Kidney (tissue), 13 donors: ENCODE measurements at regions not wholly inside any gene's neighbourhood (a gene's known extent, or its start where the extent isn't known, plus 50 kb on each side); places are given as distances from the start of the nearest gene placed in this dataset.

Experiments used
- DNase-seq, 5 donors: peaks; one replicate each; pipeline ENCODE4 v3.0.0-alpha.2; 2013 to 2020
- FAIRE-seq: peaks from 2 replicates; lab custom pipeline; 2012; peaks lifted over from hg19 to GRCh38; lab: Jason Lieb, UNC
- H3K27ac ChIP-seq, 2 donors: one replicate each; pipeline ENCODE4 v1.7.0; 2013; ENCODE audit warnings: low read depth in 2 of 2, low read length in 2 of 2, inconsistent platforms in 1 of 2
- H3K27me3 ChIP-seq: one replicate; pipeline ENCODE4 v1.7.1; 2013; ENCODE audit warnings: low read length, inconsistent platforms; ENCODE audit not compliant: control insufficient read depth, insufficient read depth
- H3K36me3 ChIP-seq, 3 donors: one replicate each; pipeline versions ENCODE4 v1.7.0 to v1.7.1; 2013; ENCODE audit warnings: low read length in 3 of 3, control low read depth in 1 of 3, inconsistent platforms in 1 of 3; ENCODE audit not compliant: insufficient read depth in 3 of 3, control insufficient read depth in 2 of 3
- H3K4me1 ChIP-seq, 3 donors: one replicate each; pipeline versions ENCODE4 v1.7.0 to v1.7.1; 2013; ENCODE audit warnings: low read length in 3 of 3, inconsistent platforms in 1 of 3, low read depth in 1 of 3; ENCODE audit not compliant: control insufficient read depth in 2 of 3, insufficient read depth in 2 of 3
- H3K4me3 ChIP-seq, 3 donors: one replicate each; pipeline versions ENCODE4 v1.7.0 to v1.8.1; 2013; ENCODE audit warnings: low read length in 3 of 3, control low read depth in 1 of 3, inconsistent platforms in 1 of 3
- H3K9ac ChIP-seq, 3 donors: one replicate each; pipeline versions ENCODE4 v1.7.0 to v1.7.1; 2013; ENCODE audit warnings: low read length in 3 of 3, control low read depth in 1 of 3, inconsistent platforms in 1 of 3
- H3K9me3 ChIP-seq, 3 donors: one replicate each; pipeline versions ENCODE4 v1.7.0 to v1.7.1; 2013; ENCODE audit warnings: low read length in 3 of 3, control low read depth in 1 of 3, inconsistent platforms in 1 of 3; ENCODE audit not compliant: control insufficient read depth in 2 of 3, insufficient read depth in 1 of 3
- CTCF ChIP-seq: IDR thresholded peaks from 3 replicates; pipeline ENCODE4 v1.5.1; 2012; ENCODE audit warnings: mild to moderate bottlenecking, moderate library complexity, borderline replicate concordance; ENCODE audit not compliant: insufficient read depth; ENCODE audit errors: extremely low read depth
- intact Hi-C: fragments of 100-400 bp; cut with DNase I; formaldehyde crosslinking; loops from one replicate; pipeline ENCODE4 v1.11.1; 2022
- donor health status: control.
- donor health status: control.
- donor health status: control.
- donor health status: control.
- donor health status: control.
- donor health status: DM: yes; HTN: yes; CAD: no.
- donor health status: Normal renal cell carcinoma (clear cell type).

- H3K4me3 ChIP-seq: no peak overlapping the region
- DNase-seq (peak in 1 of 5 donors; percentile 16), FAIRE-seq (no peak)
- H3K27me3 ChIP-seq: no peaks in the 10 kb centered on the region
- H3K27ac ChIP-seq: no peak overlapping the region
- TF ChIP-seq CTCF: no peak
- no peak overlapping the region for H3K9ac ChIP-seq
- H3K4me1 ChIP-seq: no peaks in the 10 kb centered on the region
- no peaks in the 10 kb centered on the region for H3K9me3 ChIP-seq
- intact Hi-C loops: no loop called here
- H3K36me3 ChIP-seq: no peaks in the 10 kb centered on the region
These were observed 455.0 kb upstream of the KLHL29 start for GRCh38 chr2:22929998-22930397.

GRCh38 chr2:22930781-22931180, 454.2 kb upstream of the KLHL29 start:
- H3K36me3 ChIP-seq: no peaks in the 10 kb centered on the region
- intact Hi-C loops: no loop called here
- TF ChIP-seq CTCF: no peak
- no peaks in the 10 kb centered on the region for H3K9me3 ChIP-seq
- no peaks in the 10 kb centered on the region for H3K4me1 ChIP-seq
- no peak overlapping the region for H3K27ac ChIP-seq
- H3K9ac ChIP-seq: no peak overlapping the region
- FAIRE-seq (no peak), DNase-seq (peak in 3 of 5 donors; percentile 21 to 56 (median 30))
- no peaks in the 10 kb centered on the region for H3K27me3 ChIP-seq
- H3K4me3 ChIP-seq: no peak overlapping the region

GRCh38 chr2:22932288-22932687, 452.7 kb upstream of the KLHL29 start:
- no peaks in the 10 kb centered on the region for H3K36me3 ChIP-seq
- no peak for FAIRE-seq
- intact Hi-C loops: no loop called here
- no peak for DNase-seq
- no peaks in the 10 kb centered on the region for H3K27me3 ChIP-seq
- H3K9ac ChIP-seq: no peak overlapping the region
- no peak for TF ChIP-seq CTCF
- no peak overlapping the region for H3K27ac ChIP-seq
- no peaks in the 10 kb centered on the region for H3K4me1 ChIP-seq
- no peaks in the 10 kb centered on the region for H3K9me3 ChIP-seq
- no peak overlapping the region for H3K4me3 ChIP-seq

- DNase-seq (no peak), FAIRE-seq (no peak)
- no peaks in the 10 kb centered on the region for H3K27me3 ChIP-seq
- H3K9me3 ChIP-seq: no peaks in the 10 kb centered on the region
- no peaks in the 10 kb centered on the region for H3K4me1 ChIP-seq
- no peak for TF ChIP-seq CTCF
- H3K4me3 ChIP-seq: no peak overlapping the region
- H3K36me3 ChIP-seq: no peaks in the 10 kb centered on the region
- intact Hi-C loops: no loop called here
- H3K27ac ChIP-seq: no peak overlapping the region
- H3K9ac ChIP-seq: no peak overlapping the region
These were observed 450.2 kb upstream of the KLHL29 start for GRCh38 chr2:22934747-22935146.
